Neural crest cell (in vitro differentiated cells): ENCODE measurements at regions not wholly inside any gene's neighbourhood (a gene's known extent, or its start where the extent isn't known, plus 50 kb on each side); places are given as distances from the start of the nearest gene placed in this dataset.

ENCODE experiments used
- DNase-seq: peaks from one replicate; pipeline ENCODE4 v3.0.0; 2021; ENCODE audit warnings: low read depth, mixed read lengths, low spot score
- H3K27ac Mint-ChIP-seq: one replicate; pipeline ENCODE4 v1.8.0; 2021; ENCODE audit warnings: mild to moderate bottlenecking, mixed read lengths; ENCODE audit not compliant: unreplicated experiment
- H3K27me3 Mint-ChIP-seq: 2 replicates; pipeline ENCODE4 v1.8.0; 2021; ENCODE audit warnings: low read depth, mild to moderate bottlenecking, mixed read lengths
- H3K36me3 Mint-ChIP-seq: 2 replicates; pipeline ENCODE4 v1.8.0; 2021; ENCODE audit warnings: low read depth, mild to moderate bottlenecking, mixed read lengths
- H3K4me1 Mint-ChIP-seq: 2 replicates; pipeline ENCODE4 v1.8.0; 2021; ENCODE audit warnings: mixed read lengths
- H3K4me3 Mint-ChIP-seq: one replicate; pipeline ENCODE4 v1.8.0; 2021; ENCODE audit warnings: mild to moderate bottlenecking, mixed read lengths
- H3K9me3 Mint-ChIP-seq: 2 replicates; pipeline ENCODE4 v1.8.0; 2021; ENCODE audit warnings: mixed read lengths
- CTCF ChIP-seq: fragments of 200-600 bp; sonication (generic); conservative IDR thresholded peaks from 2 replicates; pipeline ENCODE4 v1.5.0; 2021; ENCODE audit warnings: antibody characterized with exemption, mild to moderate bottlenecking

- Mint-ChIP-seq H3K27ac (no peak overlapping the region), H3K27me3 (peaks cover 5% of the 10 kb centered on the region), H3K9me3 (no peaks in the 10 kb centered on the region), H3K36me3 (no peaks in the 10 kb centered on the region), H3K4me3 (no peak overlapping the region), H3K4me1 (no peaks in the 10 kb centered on the region)
- DNase-seq = no peak
- TF ChIP-seq CTCF = no peak
Observed at GRCh38 chr16:80330150-80330549, 210.6 kb upstream of the DYNLRB2 start.

- Mint-ChIP-seq H3K4me1 (peaks cover 14% of the 10 kb centered on the region), H3K27me3 (peaks cover 5% of the 10 kb centered on the region), H3K27ac (no peak overlapping the region), H3K9me3 (no peaks in the 10 kb centered on the region), H3K36me3 (no peaks in the 10 kb centered on the region), H3K4me3 (no peak overlapping the region)
- TF ChIP-seq CTCF = no peak
- DNase-seq = no peak
Observed at GRCh38 chr16:80327740-80328139, 213.1 kb upstream of the DYNLRB2 start.

GRCh38 chr16:80324371-80324770, 216.4 kb upstream of the DYNLRB2 start:
- Mint-ChIP-seq H3K27me3 (peaks cover 3% of the 10 kb centered on the region), H3K9me3 (no peaks in the 10 kb centered on the region), H3K4me3 (no peak overlapping the region), H3K27ac (no peak overlapping the region), H3K36me3 (no peaks in the 10 kb centered on the region), H3K4me1 (peaks cover 18% of the 10 kb centered on the region)
- no peak for DNase-seq
- TF ChIP-seq CTCF = no peak

- TF ChIP-seq CTCF = no peak
- Mint-ChIP-seq H3K4me3 (no peak overlapping the region), H3K4me1 (peaks cover 18% of the 10 kb centered on the region), H3K36me3 (no peaks in the 10 kb centered on the region), H3K9me3 (no peaks in the 10 kb centered on the region), H3K27ac (no peak overlapping the region), H3K27me3 (peaks cover 3% of the 10 kb centered on the region)
- DNase-seq = no peak
Observed at GRCh38 chr16:80323808-80324195, 217.0 kb upstream of the DYNLRB2 start.

GRCh38 chr16:80323187-80323807, 217.5 kb upstream of the DYNLRB2 start:
- H3K27ac Mint-ChIP-seq = no peak overlapping the region
- no peak for DNase-seq

More at GRCh38 chr16:80323187-80323807, 217.5 kb upstream of the DYNLRB2 start:
- Mint-ChIP-seq H3K4me1 (peaks cover 18% of the 10 kb centered on the region), H3K4me3 (no peak overlapping the region), H3K27me3 (peaks cover 3% of the 10 kb centered on the region), H3K9me3 (peaks cover 4% of the 10 kb centered on the region), H3K36me3 (no peaks in the 10 kb centered on the region)
- TF ChIP-seq CTCF = no peak
